Loucy (cell line): ENCODE measurements at regions not wholly inside any gene's neighbourhood (a gene's known extent, or its start where the extent isn't known, plus 50 kb on each side); places are given as distances from the start of the nearest gene placed in this dataset.

Experiments used
- H2AFZ ChIP-seq: fragments of 200-600 bp; sonication (generic); 2 replicates; pipeline ENCODE4 v1.6.0; 2016; ENCODE audit warnings: antibody characterized with exemption, mild to moderate bottlenecking, low read length, moderate library complexity
- H3F3A ChIP-seq: fragments of 200-600 bp; 2 replicates; pipeline ENCODE4 v1.6.0; 2016; ENCODE audit warnings: antibody characterized with exemption, low read depth, mild to moderate bottlenecking
- H3K27me3 ChIP-seq: fragments of 200-600 bp; sonication (generic); 2 replicates; pipeline ENCODE4 v1.6.1; 2014; ENCODE audit warnings: low read length, mild to moderate bottlenecking; ENCODE audit not compliant: insufficient read depth, poor library complexity, severe bottlenecking
- H3K36me3 ChIP-seq: fragments of 200-600 bp; sonication (generic); 2 replicates; pipeline ENCODE4 v1.6.1; 2016; ENCODE audit warnings: low read length; ENCODE audit not compliant: insufficient read depth
- H3K4me1 ChIP-seq: fragments of 200-600 bp; sonication (generic); 2 replicates; pipeline ENCODE4 v1.5.1; 2014; ENCODE audit warnings: low read length, mild to moderate bottlenecking; ENCODE audit not compliant: insufficient read depth, poor library complexity, severe bottlenecking
- H3K4me2 ChIP-seq: fragments of 200-600 bp; sonication (generic); 2 replicates; pipeline ENCODE4 v1.6.0; 2014; ENCODE audit warnings: antibody characterized with exemption, low read length, low read depth, mild to moderate bottlenecking; ENCODE audit not compliant: poor library complexity, severe bottlenecking
- H3K4me3 ChIP-seq: fragments of 200-600 bp; sonication (generic); 2 replicates; pipeline ENCODE4 v1.5.1; 2014; ENCODE audit warnings: low read length, mild to moderate bottlenecking, mixed read lengths; ENCODE audit not compliant: poor library complexity, severe bottlenecking
- H3K79me2 ChIP-seq: fragments of 200-600 bp; sonication (generic); 2 replicates; pipeline ENCODE4 v1.6.1; 2014; ENCODE audit warnings: low read length; ENCODE audit not compliant: insufficient read depth
- H3K9ac ChIP-seq: fragments of 200-600 bp; sonication (generic); 2 replicates; pipeline ENCODE4 v1.6.0; 2014; ENCODE audit warnings: mild to moderate bottlenecking, low read depth, low read length, moderate library complexity; ENCODE audit not compliant: poor library complexity, severe bottlenecking
- H3K9me2 ChIP-seq: fragments of 200-600 bp; sonication (generic); replicated peaks from 2 replicates; pipeline ENCODE4 v1.6.1; 2016; ENCODE audit warnings: low read depth, low read length, mixed read lengths
- H3K9me3 ChIP-seq: fragments of 200-600 bp; sonication (generic); 2 replicates; pipeline ENCODE4 v1.6.1; 2014; ENCODE audit warnings: mild to moderate bottlenecking, antibody characterized with exemption, low read length, low read depth; ENCODE audit not compliant: insufficient read depth
- H4K20me1 ChIP-seq: fragments of 200-600 bp; sonication (generic); 2 replicates; pipeline ENCODE4 v1.6.0; 2014; ENCODE audit warnings: antibody characterized with exemption, low read length, mild to moderate bottlenecking; ENCODE audit not compliant: insufficient read depth, poor library complexity, severe bottlenecking
- EZH2phosphoT487 ChIP-seq: fragments of 200-600 bp; IDR thresholded peaks from 2 replicates; pipeline ENCODE4 v1.6.1; 2018; ENCODE audit warnings: antibody characterized with exemption, mild to moderate bottlenecking, moderate library complexity, borderline replicate concordance
- TF ChIP-seq, protein P1 (sequence below): fragments of 200-600 bp; sonication (generic); conservative IDR thresholded peaks from 2 replicates; pipeline ENCODE4 v1.5.1; 2014; ENCODE audit warnings: mild to moderate bottlenecking, antibody characterized with exemption, low read length

DNA sequence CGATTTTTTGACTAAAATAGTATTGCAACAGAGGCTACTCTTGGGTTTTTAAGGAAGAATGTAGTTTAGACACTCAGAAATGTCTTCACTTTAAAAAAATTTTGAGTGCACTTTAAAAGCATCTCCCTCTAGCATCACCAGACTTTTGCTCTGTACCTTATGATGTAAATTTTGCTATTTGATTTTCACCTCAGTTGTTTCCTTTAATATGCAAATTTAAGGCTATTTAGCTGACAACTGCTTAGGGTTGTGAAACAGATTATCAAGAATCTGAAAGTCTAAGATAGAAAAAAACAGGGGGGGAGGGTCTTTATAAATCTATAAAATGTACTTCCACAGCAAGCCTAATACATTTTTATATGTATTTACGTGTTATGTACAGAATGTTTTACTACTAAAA lies 92.9 kb upstream of the USP38 start:
- no peaks in the 10 kb centered on the region for H3K9me2 ChIP-seq
- no peak for TF ChIP-seq EZH2phosphoT487
- TF ChIP-seq, protein P1, sequence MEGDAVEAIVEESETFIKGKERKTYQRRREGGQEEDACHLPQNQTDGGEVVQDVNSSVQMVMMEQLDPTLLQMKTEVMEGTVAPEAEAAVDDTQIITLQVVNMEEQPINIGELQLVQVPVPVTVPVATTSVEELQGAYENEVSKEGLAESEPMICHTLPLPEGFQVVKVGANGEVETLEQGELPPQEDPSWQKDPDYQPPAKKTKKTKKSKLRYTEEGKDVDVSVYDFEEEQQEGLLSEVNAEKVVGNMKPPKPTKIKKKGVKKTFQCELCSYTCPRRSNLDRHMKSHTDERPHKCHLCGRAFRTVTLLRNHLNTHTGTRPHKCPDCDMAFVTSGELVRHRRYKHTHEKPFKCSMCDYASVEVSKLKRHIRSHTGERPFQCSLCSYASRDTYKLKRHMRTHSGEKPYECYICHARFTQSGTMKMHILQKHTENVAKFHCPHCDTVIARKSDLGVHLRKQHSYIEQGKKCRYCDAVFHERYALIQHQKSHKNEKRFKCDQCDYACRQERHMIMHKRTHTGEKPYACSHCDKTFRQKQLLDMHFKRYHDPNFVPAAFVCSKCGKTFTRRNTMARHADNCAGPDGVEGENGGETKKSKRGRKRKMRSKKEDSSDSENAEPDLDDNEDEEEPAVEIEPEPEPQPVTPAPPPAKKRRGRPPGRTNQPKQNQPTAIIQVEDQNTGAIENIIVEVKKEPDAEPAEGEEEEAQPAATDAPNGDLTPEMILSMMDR, result no peak
- no peaks in the 10 kb centered on the region for H4K20me1 ChIP-seq
- no peaks in the 10 kb centered on the region for H3K27me3 ChIP-seq
- H3K9me3 ChIP-seq, result no peaks in the 10 kb centered on the region
- no peak overlapping the region for H3K4me2 ChIP-seq
- H3K4me3 ChIP-seq, result no peak overlapping the region
- no peak overlapping the region for H2AFZ ChIP-seq
- no peaks in the 10 kb centered on the region for H3F3A ChIP-seq
- no peaks in the 10 kb centered on the region for H3K36me3 ChIP-seq
- H3K79me2 ChIP-seq, result no peaks in the 10 kb centered on the region
- no peaks in the 10 kb centered on the region for H3K4me1 ChIP-seq
- no peak overlapping the region for H3K9ac ChIP-seq

DNA sequence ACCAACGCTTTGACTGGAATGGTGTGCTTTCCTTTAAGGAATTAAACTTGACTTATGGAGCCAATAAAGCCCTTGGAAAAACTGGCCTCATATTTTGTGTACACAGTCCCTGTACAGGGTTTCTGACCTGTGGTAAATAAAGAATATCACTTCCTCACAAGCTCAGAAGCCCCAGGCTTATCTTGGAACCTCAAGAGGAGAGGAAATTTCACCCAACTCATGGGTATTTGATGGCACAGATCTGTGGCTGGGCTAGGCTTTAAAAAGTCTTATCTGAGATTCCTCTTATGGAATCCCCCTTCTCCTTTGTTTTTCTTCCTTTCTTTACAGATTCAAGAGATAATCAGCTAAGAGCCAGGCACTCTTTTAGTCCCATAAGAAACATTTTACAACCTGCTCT lies 89.3 kb upstream of the USP38 start:
- Histone ChIP-seq H3K79me2 (no peaks in the 10 kb centered on the region), H3K9ac (no peak overlapping the region), H2AFZ (no peak overlapping the region), H3K4me2 (no peak overlapping the region), H3K4me3 (no peak overlapping the region), H3K36me3 (no peaks in the 10 kb centered on the region), H3F3A (no peaks in the 10 kb centered on the region), H3K27me3 (no peaks in the 10 kb centered on the region), H3K4me1 (no peaks in the 10 kb centered on the region), H4K20me1 (no peaks in the 10 kb centered on the region), H3K9me3 (no peaks in the 10 kb centered on the region), H3K9me2 (no peaks in the 10 kb centered on the region)
- TF ChIP-seq, protein P1, result no peak
- no peak for TF ChIP-seq EZH2phosphoT487

DNA sequence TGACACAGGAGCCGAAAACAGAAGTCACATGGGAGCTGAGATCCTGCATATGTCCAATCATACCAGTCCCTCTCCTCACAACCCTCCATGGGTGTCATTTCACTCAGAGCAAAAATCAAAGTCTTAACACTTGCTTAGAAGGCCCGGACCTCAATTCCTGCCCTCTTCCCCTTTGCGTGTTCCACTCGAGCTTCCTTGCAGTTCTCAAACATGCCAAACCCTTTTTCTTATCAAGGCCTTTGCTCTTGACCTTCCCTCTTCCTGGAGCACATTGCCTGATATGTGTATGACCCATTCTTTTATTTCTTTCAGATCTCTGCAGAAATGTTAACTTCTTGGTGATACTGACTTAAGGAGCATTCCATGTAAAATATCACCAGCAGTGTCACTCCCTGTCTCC lies 87.0 kb upstream of the USP38 start:
- Histone ChIP-seq H3F3A (no peaks in the 10 kb centered on the region), H3K4me3 (no peak overlapping the region), H3K27me3 (no peaks in the 10 kb centered on the region), H2AFZ (no peak overlapping the region), H3K36me3 (no peaks in the 10 kb centered on the region), H4K20me1 (no peaks in the 10 kb centered on the region), H3K9me2 (no peaks in the 10 kb centered on the region), H3K9me3 (no peaks in the 10 kb centered on the region), H3K9ac (no peak overlapping the region), H3K79me2 (no peaks in the 10 kb centered on the region), H3K4me1 (no peaks in the 10 kb centered on the region), H3K4me2 (no peak overlapping the region)
- TF ChIP-seq, protein P1, result no peak
- TF ChIP-seq EZH2phosphoT487, result no peak
